Mesenchymal stem cell (in vitro differentiated cells and primary cell): ENCODE measurements at regions not wholly inside any gene's neighbourhood (a gene's known extent, or its start where the extent isn't known, plus 50 kb on each side); places are given as distances from the start of the nearest gene placed in this dataset.

Source experiments
- DNase-seq: peaks from one replicate; pipeline ENCODE4 v3.0.0-alpha.2; 2013
- H2AFZ ChIP-seq: one replicate; pipeline ENCODE4 v1.6.1; 2013; ENCODE audit warnings: low read depth, mild to moderate bottlenecking, control low read depth, inconsistent platforms, low read length, moderate library complexity
- H2AK5ac ChIP-seq: 2 replicates; pipeline ENCODE4 v1.6.1; 2013; ENCODE audit warnings: low read length, moderate library complexity, mild to moderate bottlenecking, inconsistent platforms; ENCODE audit not compliant: severe bottlenecking
- H2BK120ac ChIP-seq: one replicate; pipeline ENCODE4 v1.6.1; 2013; ENCODE audit warnings: low read depth, mild to moderate bottlenecking, inconsistent platforms, low read length, moderate library complexity
- H2BK12ac ChIP-seq, 2 experiments: one replicate each; pipeline ENCODE4 v1.6.1; 2013; ENCODE audit warnings: inconsistent platforms in 2 of 2, low read length in 2 of 2, mild to moderate bottlenecking in 2 of 2, moderate library complexity in 2 of 2, control low read depth in 1 of 2
- H2BK15ac ChIP-seq: one replicate; pipeline ENCODE4 v1.6.1; 2013; ENCODE audit warnings: mild to moderate bottlenecking, low read depth, inconsistent platforms; ENCODE audit not compliant: poor library complexity, severe bottlenecking
- H2BK5ac ChIP-seq: 2 replicates; pipeline ENCODE4 v1.6.1; 2013; ENCODE audit warnings: low read depth, mild to moderate bottlenecking, low read length, control low read depth, inconsistent platforms; ENCODE audit not compliant: poor library complexity, severe bottlenecking
- H3K14ac ChIP-seq, 2 experiments: one replicate each; pipeline ENCODE4 v1.6.1; 2013; ENCODE audit warnings: inconsistent platforms in 2 of 2, low read length in 2 of 2, control low read depth in 1 of 2, mild to moderate bottlenecking in 1 of 2, moderate library complexity in 1 of 2
- H3K18ac ChIP-seq, 2 experiments: one replicate each; pipeline ENCODE4 v1.6.1; 2013; ENCODE audit warnings: inconsistent platforms in 2 of 2, low read length in 2 of 2, control low read depth in 1 of 2, low read depth in 1 of 2, mild to moderate bottlenecking in 1 of 2
- H3K23ac ChIP-seq, 2 experiments: one replicate each; pipeline ENCODE4 v1.6.1; 2013; ENCODE audit warnings: inconsistent platforms in 2 of 2, low read length in 2 of 2, mild to moderate bottlenecking in 2 of 2, moderate library complexity in 2 of 2, control low read depth in 1 of 2
- H3K27ac ChIP-seq: 2 replicates; pipeline ENCODE4 v1.5.1; 2013; ENCODE audit warnings: mild to moderate bottlenecking, moderate library complexity, low read length, control low read depth, inconsistent platforms; ENCODE audit not compliant: poor library complexity, severe bottlenecking
- H3K27me3 ChIP-seq, 2 experiments: 2 replicates each; pipeline versions ENCODE4 v1.6.1 to v1.7.0; 2013; ENCODE audit warnings: low read length in 2 of 2, mild to moderate bottlenecking in 2 of 2, moderate library complexity in 2 of 2, control low read depth in 1 of 2, inconsistent platforms in 1 of 2; ENCODE audit not compliant: control insufficient read depth in 1 of 2, insufficient read depth in 1 of 2
- H3K36me3 ChIP-seq, 2 experiments: 2 replicates each; pipeline versions ENCODE4 v1.6.1 to v1.7.0; 2013; ENCODE audit warnings: low read length in 2 of 2, control low read depth in 1 of 2, inconsistent platforms in 1 of 2, low read depth in 1 of 2, mild to moderate bottlenecking in 1 of 2; ENCODE audit not compliant: insufficient read depth in 2 of 2, control insufficient read depth in 1 of 2
- H3K4ac ChIP-seq, 2 experiments: one replicate each; pipeline ENCODE4 v1.6.1; 2013; ENCODE audit warnings: inconsistent platforms in 2 of 2, low read length in 2 of 2, mild to moderate bottlenecking in 2 of 2, moderate library complexity in 2 of 2, control low read depth in 1 of 2, low read depth in 1 of 2
- H3K4me1 ChIP-seq: 2 replicates; pipeline ENCODE4 v1.6.1; 2013; ENCODE audit warnings: low read depth, low read length, control low read depth; ENCODE audit not compliant: control insufficient read depth, insufficient read depth
- H3K4me2 ChIP-seq: 2 replicates; pipeline ENCODE4 v1.6.1; 2013; ENCODE audit warnings: low read length, mild to moderate bottlenecking, inconsistent platforms; ENCODE audit not compliant: poor library complexity, severe bottlenecking
- H3K4me3 ChIP-seq, 2 experiments: 2 replicates each; pipeline versions ENCODE4 v1.5.1 to v1.7.0; 2013; ENCODE audit warnings: low read length in 2 of 2, mild to moderate bottlenecking in 2 of 2, control low read depth in 1 of 2, low read depth in 1 of 2; ENCODE audit not compliant: insufficient read depth in 1 of 2
- H3K79me1 ChIP-seq: replicated peaks from 2 replicates; pipeline ENCODE4 v1.6.1; 2013; ENCODE audit warnings: mild to moderate bottlenecking, control low read depth, low read length, inconsistent platforms; ENCODE audit not compliant: poor library complexity, severe bottlenecking
- H3K9ac ChIP-seq: 2 replicates; pipeline ENCODE4 v1.7.0; 2013; ENCODE audit warnings: mild to moderate bottlenecking, low read length, moderate library complexity
- H3K9me3 ChIP-seq: 2 replicates; pipeline ENCODE4 v1.7.0; 2013; ENCODE audit warnings: mild to moderate bottlenecking, low read length; ENCODE audit not compliant: control insufficient read depth
- H4K8ac ChIP-seq: one replicate; pipeline ENCODE4 v1.6.1; 2013; ENCODE audit warnings: inconsistent platforms, mild to moderate bottlenecking, low read length, moderate library complexity
- H4K91ac ChIP-seq: one replicate; pipeline ENCODE4 v1.6.1; 2013; ENCODE audit warnings: mild to moderate bottlenecking, low read length, inconsistent platforms
- WGBS: methylation state at CpG from one replicate; pipeline ENCODE4 v1.1.7; 2013; ENCODE audit warnings: mixed read lengths; 5-methylcytosine and 5-hydroxymethylcytosine counted together

DNA sequence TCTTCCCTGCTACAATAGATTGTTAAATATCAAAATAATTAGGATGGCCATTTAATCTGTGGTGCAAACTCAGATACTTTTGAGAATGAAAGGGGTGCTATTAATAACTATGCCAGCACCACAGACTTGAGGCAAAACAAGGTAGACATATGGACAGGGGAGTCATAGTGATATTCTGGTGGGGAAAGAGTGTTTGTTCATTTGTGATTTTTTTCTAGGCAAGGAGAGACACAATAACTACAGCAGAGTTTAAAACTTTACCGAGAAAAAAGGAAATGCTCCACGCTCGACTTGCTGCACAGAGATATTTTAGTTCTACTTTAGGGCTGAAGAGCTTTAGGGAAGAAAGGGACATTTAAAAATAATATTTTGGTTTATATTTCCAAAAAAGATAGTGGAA lies 611.2 kb upstream of the GRM7 start:
- no peaks in the 10 kb centered on the region for H3K36me3 ChIP-seq
- H3K4me2 ChIP-seq, result no peak overlapping the region
- no peak overlapping the region for H2BK5ac ChIP-seq
- H3K9me3 ChIP-seq, result peaks cover 7% of the 10 kb centered on the region
- H2BK12ac ChIP-seq, result no peak overlapping the region
- no peak overlapping the region for H2BK120ac ChIP-seq
- H2AK5ac ChIP-seq, result no peak overlapping the region
- no peak overlapping the region for H3K18ac ChIP-seq
- H3K27ac ChIP-seq, result no peak overlapping the region
- no peaks in the 10 kb centered on the region for H3K79me1 ChIP-seq
- no peaks in the 10 kb centered on the region for H3K27me3 ChIP-seq
- no peak for DNase-seq
- H3K9ac ChIP-seq, result no peak overlapping the region
- H4K91ac ChIP-seq, result no peak overlapping the region
- H3K4me1 ChIP-seq, result no peaks in the 10 kb centered on the region
- no peak overlapping the region for H3K14ac ChIP-seq
- 97% methylated on average over 3 of the region's 3 CpGs for WGBS
- no peak overlapping the region for H4K8ac ChIP-seq
- H3K4ac ChIP-seq, result no peak overlapping the region
- H2AFZ ChIP-seq, result no peak overlapping the region
- no peak overlapping the region for H2BK15ac ChIP-seq
- H3K4me3 ChIP-seq, result no peak overlapping the region
- no peak overlapping the region for H3K23ac ChIP-seq

DNA sequence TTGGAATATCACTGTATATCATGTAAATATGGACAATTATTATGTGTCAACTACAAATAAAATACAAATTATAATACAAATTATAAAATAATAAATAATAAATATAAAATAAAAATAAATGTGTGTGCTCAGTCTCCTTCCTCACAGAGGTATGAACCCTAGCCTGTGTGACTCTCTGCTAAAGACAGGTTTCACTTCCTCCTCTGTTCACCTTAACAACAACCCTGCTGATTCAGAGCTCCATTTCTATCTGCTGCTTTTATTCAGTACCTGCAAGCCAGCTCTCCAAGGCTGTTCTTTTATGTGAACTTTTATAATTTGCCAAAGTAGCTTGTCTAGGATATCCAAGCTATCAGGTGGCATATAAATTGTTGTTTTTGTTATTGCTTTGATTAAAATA lies 610.7 kb upstream of the GRM7 start:
- Histone ChIP-seq H3K9me3 (peaks cover 11% of the 10 kb centered on the region), H3K4me3 (no peak overlapping the region), H2AK5ac (no peak overlapping the region), H2AFZ (no peak overlapping the region), H3K4me2 (no peak overlapping the region), H4K8ac (no peak overlapping the region), H2BK12ac (no peak overlapping the region), H3K14ac (no peak overlapping the region), H3K9ac (no peak overlapping the region), H3K36me3 (no peaks in the 10 kb centered on the region), H3K23ac (no peak overlapping the region), H3K4ac (no peak overlapping the region), H4K91ac (no peak overlapping the region), H3K18ac (no peak overlapping the region), H3K79me1 (no peaks in the 10 kb centered on the region), H3K4me1 (no peaks in the 10 kb centered on the region), H2BK120ac (no peak overlapping the region), H3K27me3 (no peaks in the 10 kb centered on the region), H3K27ac (no peak overlapping the region), H2BK15ac (no peak overlapping the region), H2BK5ac (no peak overlapping the region)
- DNase-seq, result no peak

- H3K23ac ChIP-seq, result no peak overlapping the region
Measured at GRCh38 chr3:6251612-6252400, 609.1 kb upstream of the GRM7 start.

GRCh38 chr3:6254490-6254889 lies 606.4 kb upstream of the GRM7 start:
- no peaks in the 10 kb centered on the region for H3K36me3 ChIP-seq
- no peak overlapping the region for H2AFZ ChIP-seq
- H3K27ac ChIP-seq, result no peak overlapping the region
- H3K4me3 ChIP-seq, result no peak overlapping the region
- no peak overlapping the region for H4K91ac ChIP-seq
- H3K9me3 ChIP-seq, result peaks cover 17% of the 10 kb centered on the region
- H4K8ac ChIP-seq, result no peak overlapping the region
- no peak overlapping the region for H3K14ac ChIP-seq
- H3K18ac ChIP-seq, result no peak overlapping the region
- no peak overlapping the region for H2AK5ac ChIP-seq
- no peak overlapping the region for H2BK12ac ChIP-seq
- no peak overlapping the region for H2BK5ac ChIP-seq
- H2BK120ac ChIP-seq, result no peak overlapping the region
- no peaks in the 10 kb centered on the region for H3K79me1 ChIP-seq
- no peak overlapping the region for H3K4me2 ChIP-seq
- no peak overlapping the region for H2BK15ac ChIP-seq
- no peak for DNase-seq
- no peaks in the 10 kb centered on the region for H3K27me3 ChIP-seq
- no peak overlapping the region for H3K23ac ChIP-seq
- H3K4ac ChIP-seq, result no peak overlapping the region
- H3K4me1 ChIP-seq, result no peaks in the 10 kb centered on the region
- no peak overlapping the region for H3K9ac ChIP-seq
- WGBS, result no CpG with 5 or more reads among the region's 1 CpG

More at GRCh38 chr3:6251612-6252400, 609.1 kb upstream of the GRM7 start:
- Histone ChIP-seq H4K91ac (no peak overlapping the region), H3K27ac (no peak overlapping the region), H2BK120ac (no peak overlapping the region), H3K36me3 (no peaks in the 10 kb centered on the region), H3K9me3 (peaks cover 14% of the 10 kb centered on the region), H2BK15ac (no peak overlapping the region), H3K4me3 (no peak overlapping the region), H3K9ac (no peak overlapping the region), H2BK5ac (no peak overlapping the region), H3K14ac (no peak overlapping the region), H2BK12ac (no peak overlapping the region), H3K4ac (no peak overlapping the region), H2AK5ac (no peak overlapping the region), H3K4me2 (no peak overlapping the region), H3K79me1 (no peaks in the 10 kb centered on the region), H3K18ac (no peak overlapping the region), H3K4me1 (no peaks in the 10 kb centered on the region), H4K8ac (no peak overlapping the region), H3K27me3 (no peaks in the 10 kb centered on the region), H2AFZ (no peak overlapping the region)
- DNase-seq, result no peak
- 78% methylated on average over 2 of the region's 2 CpGs for WGBS
